Stomach (tissue), 8 donors: ENCODE measurements at regions not wholly inside any gene's neighbourhood (a gene's known extent, or its start where the extent isn't known, plus 50 kb on each side); places are given as distances from the start of the nearest gene placed in this dataset.
A peak's percentile ranks its signal among the peaks of the same experiment; 100 is the strongest.

ENCODE experiments used
- DNase-seq, 2 donors: peaks; one replicate each; pipeline versions ENCODE4 v3.0.0 to v3.0.0-alpha.2; 2013 to 2019
- H3K27ac ChIP-seq, 5 donors: fragments of 200-600 bp in 4 of 5; sonication (generic) in 4 of 5; one replicate each; pipeline ENCODE4 v1.5.1; 2013 to 2019; ENCODE audit warnings: mild to moderate bottlenecking in 1 of 5, moderate library complexity in 1 of 5
- H3K27me3 ChIP-seq, 3 donors: fragments of 200-600 bp; sonication (generic); one replicate each; pipeline ENCODE4 v1.5.1; 2017 to 2019; ENCODE audit warnings: mixed run types in 1 of 3
- H3K36me3 ChIP-seq, 4 donors: fragments of 200-600 bp; sonication (generic); 1 replicate in 3 of 4; 2 replicates in 1 of 4; pipeline ENCODE4 v1.5.1; 2016 to 2019
- H3K4me1 ChIP-seq, 4 donors: fragments of 200-600 bp; sonication (generic); one replicate each; pipeline ENCODE4 v1.5.1; 2016 to 2019
- H3K4me3 ChIP-seq, 4 donors: fragments of 200-600 bp; sonication (generic) in 3 of 4; one replicate each; pipeline ENCODE4 v1.5.1; 2016 to 2019; ENCODE audit warnings: mild to moderate bottlenecking in 1 of 4
- H3K9me3 ChIP-seq, 4 donors: fragments of 200-600 bp; sonication (generic); one replicate each; pipeline ENCODE4 v1.5.1; 2016 to 2019
- CTCF ChIP-seq, 7 experiments: fragments of 450-650 bp in 4 of 7; fragments of 200-600 bp in 3 of 7; sonication (generic) in 3 of 7; IDR thresholded peaks; one replicate each; pipeline ENCODE4 v1.5.1; 2016 to 2019; ENCODE audit warnings: antibody characterized with exemption in 7 of 7, control low read depth in 2 of 7, mild to moderate bottlenecking in 1 of 7
- EP300 ChIP-seq: sonication (generic); formaldehyde crosslinking; IDR thresholded peaks from one replicate; pipeline ENCODE4 v1.6.1; 2017; ENCODE audit warnings: antibody characterized with exemption
- POLR2A ChIP-seq, 4 donors: fragments of 450-650 bp; IDR thresholded peaks; one replicate each; pipeline ENCODE4 v1.6.1; 2016; ENCODE audit warnings: antibody characterized with exemption in 4 of 4, control low read depth in 2 of 4, mild to moderate bottlenecking in 1 of 4, moderate library complexity in 1 of 4
- POLR2AphosphoS5 ChIP-seq, 3 donors: sonication (generic); formaldehyde crosslinking; IDR thresholded peaks; one replicate each; pipeline ENCODE4 v1.6.1; 2016; ENCODE audit warnings: antibody characterized with exemption in 3 of 3
- WGBS, 5 donors: extraction: QIAGEN DNeasy Blood & Tissue Kit in 3 of 5; methylation state at CpG; one replicate each; pipeline versions ENCODE4 v1.1.5 to v1.1.7; 2013 to 2018; 5-methylcytosine and 5-hydroxymethylcytosine counted together
- intact Hi-C: fragments of 100-400 bp; cut with DNase I; formaldehyde crosslinking; loops from one replicate; pipeline ENCODE4 v1.15.1; 2023; ENCODE audit warnings: low total_unique reads
- donor health status: healthy with polysubstance abuse.
- donor health status: Bipolar disorder and iron deficiency.
- donor health status: healthy.

GRCh38 chr1:98386675-98387440 lies 274.7 kb upstream of the SNX7 start:
- no peak for TF ChIP-seq POLR2AphosphoS5 (IDR thresholded peaks at IDR 0.05)
- no peak for TF ChIP-seq CTCF (IDR thresholded peaks at IDR 0.05)
- no peak for TF ChIP-seq POLR2A (IDR thresholded peaks at IDR 0.05)
- no peak for TF ChIP-seq EP300
- Histone ChIP-seq H3K36me3 (no peaks in the 10 kb centered on the region), H3K4me3 (no peak overlapping the region), H3K27me3 (no peaks in the 10 kb centered on the region), H3K4me1 (peaks cover 0 to 8% (median 0%) of the 10 kb centered on the region in 4 donors), H3K27ac (no peak overlapping the region), H3K9me3 (no peaks in the 10 kb centered on the region)
- intact Hi-C loops = no loop called here
- DNase-seq = no peak
- WGBS, 5 donors = 87 to 97% (median 96%) methylated on average over 4 of the region's 4 CpGs

- no peaks in the 10 kb centered on the region for H3K27me3 ChIP-seq
- DNase-seq = peak in 1 of 2 donors; percentile 21
- peaks cover 0 to 8% (median 0%) of the 10 kb centered on the region in 4 donors for H3K4me1 ChIP-seq
- H3K4me3 ChIP-seq = no peak overlapping the region
- no peak for TF ChIP-seq POLR2AphosphoS5 (IDR thresholded peaks at IDR 0.05)
- TF ChIP-seq CTCF (IDR thresholded peaks at IDR 0.05) = no peak
- no peak for TF ChIP-seq POLR2A (IDR thresholded peaks at IDR 0.05)
- TF ChIP-seq EP300 = no peak
- intact Hi-C loops = no loop called here
- no peaks in the 10 kb centered on the region for H3K36me3 ChIP-seq
- H3K27ac ChIP-seq = no peak overlapping the region
- H3K9me3 ChIP-seq = no peaks in the 10 kb centered on the region
- 66 to 86% (median 80%) methylated on average over 1 of the region's 1 CpG for WGBS, 5 donors
Measured at GRCh38 chr1:98385652-98386051, 275.9 kb upstream of the SNX7 start.

- intact Hi-C loops = no loop called here
- no peak for DNase-seq
- TF ChIP-seq CTCF (IDR thresholded peaks at IDR 0.05) = no peak
- H3K27ac ChIP-seq = no peak overlapping the region
- H3K27me3 ChIP-seq = no peaks in the 10 kb centered on the region
- H3K36me3 ChIP-seq = no peaks in the 10 kb centered on the region
- H3K9me3 ChIP-seq = no peaks in the 10 kb centered on the region
- peaks cover 0 to 8% (median 0%) of the 10 kb centered on the region in 4 donors for H3K4me1 ChIP-seq
- 80 to 85% (median 81%) methylated on average over 6 of the region's 6 CpGs for WGBS, 5 donors
- H3K4me3 ChIP-seq = no peak overlapping the region
Measured at GRCh38 chr1:98384461-98385141, 276.9 kb upstream of the SNX7 start.

- intact Hi-C loops = no loop called here
- Histone ChIP-seq H3K4me1 (peaks cover 0 to 6% (median 0%) of the 10 kb centered on the region in 4 donors), H3K4me3 (no peak overlapping the region), H3K27me3 (no peaks in the 10 kb centered on the region), H3K36me3 (no peaks in the 10 kb centered on the region), H3K9me3 (no peaks in the 10 kb centered on the region), H3K27ac (no peak overlapping the region)
- TF ChIP-seq EP300 = no peak
- TF ChIP-seq POLR2AphosphoS5 (IDR thresholded peaks at IDR 0.05) = no peak
- TF ChIP-seq POLR2A (IDR thresholded peaks at IDR 0.05) = no peak
- TF ChIP-seq CTCF (IDR thresholded peaks at IDR 0.05) = no peak
- no peak for DNase-seq
- 60 to 80% (median 73%) methylated on average over 5 of the region's 5 CpGs for WGBS, 5 donors
Measured at GRCh38 chr1:98382986-98383740, 278.4 kb upstream of the SNX7 start.
